CD4-positive, alpha-beta T cell treated with Interleukin-2 at 100 ng/mL for 4 hours (primary cell): ENCODE measurements at regions not wholly inside any gene's neighbourhood (a gene's known extent, or its start where the extent isn't known, plus 50 kb on each side); places are given as distances from the start of the nearest gene placed in this dataset.

Experiments used
- DNase-seq: peaks from one replicate; pipeline ENCODE4 v3.0.0-alpha.2; 2020; ENCODE audit warnings: low spot score

DNA sequence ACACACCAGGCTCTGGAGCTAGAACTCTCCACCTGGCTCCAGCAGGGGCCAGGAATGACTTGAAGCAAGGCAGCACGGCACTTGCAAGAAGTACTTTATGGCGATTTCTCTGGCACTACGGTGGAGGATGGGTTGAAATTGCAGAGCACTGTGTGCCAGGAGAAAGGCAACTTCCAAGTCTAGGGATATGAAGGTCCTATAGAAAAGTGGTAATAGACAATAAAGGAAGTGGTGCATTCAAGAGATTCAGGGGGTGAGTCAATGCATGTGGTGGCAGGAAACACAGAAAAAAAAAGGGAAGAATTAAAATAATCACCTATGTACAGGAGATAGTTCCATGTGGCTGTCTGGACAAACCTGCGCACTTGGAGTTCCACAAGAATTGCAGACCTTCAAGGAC is 240.3 kb upstream of the DYNLRB2 start:
- DNase-seq = no peak

DNA sequence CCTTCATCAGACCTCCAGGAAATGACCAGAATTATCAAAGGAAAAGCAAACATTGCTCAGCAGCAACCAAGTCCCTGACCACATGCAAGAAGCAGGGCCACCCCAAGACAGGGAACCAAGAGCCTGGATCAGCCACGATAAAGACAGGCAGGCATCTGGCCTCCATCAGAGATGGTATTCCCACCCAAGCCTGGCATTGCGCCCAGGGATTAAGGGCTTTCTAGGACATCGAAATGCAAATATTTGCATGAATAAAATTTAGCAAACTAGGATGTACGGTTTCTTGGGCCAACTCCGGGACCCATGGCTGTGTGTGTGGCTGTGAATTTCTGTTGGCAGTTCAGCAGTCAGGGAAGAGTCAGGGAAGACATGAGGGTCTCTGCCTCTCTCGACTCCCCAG is 241.4 kb upstream of the DYNLRB2 start:
- DNase-seq = no peak

DNA sequence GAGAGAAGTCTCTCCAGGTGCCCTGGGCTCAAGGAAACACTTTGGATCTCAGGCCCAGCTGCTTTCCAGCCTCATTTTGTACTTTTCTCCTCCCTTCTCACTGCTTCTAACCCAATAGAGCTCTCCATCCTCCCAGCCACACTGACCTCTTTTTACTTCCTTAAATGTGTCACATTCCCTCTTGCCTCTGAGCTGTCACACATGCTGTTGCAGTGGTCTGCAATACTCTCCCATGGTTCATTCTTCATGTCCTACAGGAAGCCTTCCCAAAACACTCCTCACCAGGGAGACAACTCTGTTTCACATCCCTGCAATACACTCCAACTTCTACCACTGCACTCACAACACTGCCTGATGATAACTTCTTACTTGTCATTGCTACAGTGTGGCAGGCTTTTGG is 242.1 kb upstream of the DYNLRB2 start:
- no peak for DNase-seq

DNA sequence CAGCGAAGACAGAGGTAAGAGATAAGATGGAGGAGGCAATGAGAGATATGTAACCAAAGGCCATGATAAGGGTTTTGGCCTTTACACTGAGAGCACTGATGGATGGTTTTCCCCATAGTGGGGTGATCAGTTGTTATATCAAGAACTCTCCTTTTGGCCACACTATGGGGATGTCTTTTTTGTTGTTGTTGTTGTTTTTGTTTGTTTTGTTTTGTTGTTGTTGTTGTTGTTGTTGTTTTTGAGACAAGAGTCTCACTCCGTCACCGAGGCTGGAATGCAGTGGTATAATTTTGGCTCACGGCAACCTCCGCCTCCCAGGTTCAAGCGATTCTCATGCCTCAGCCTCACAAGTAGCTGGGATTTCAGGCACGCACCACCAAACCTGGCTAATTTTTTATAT is 244.8 kb upstream of the DYNLRB2 start:
- no peak for DNase-seq

DNA sequence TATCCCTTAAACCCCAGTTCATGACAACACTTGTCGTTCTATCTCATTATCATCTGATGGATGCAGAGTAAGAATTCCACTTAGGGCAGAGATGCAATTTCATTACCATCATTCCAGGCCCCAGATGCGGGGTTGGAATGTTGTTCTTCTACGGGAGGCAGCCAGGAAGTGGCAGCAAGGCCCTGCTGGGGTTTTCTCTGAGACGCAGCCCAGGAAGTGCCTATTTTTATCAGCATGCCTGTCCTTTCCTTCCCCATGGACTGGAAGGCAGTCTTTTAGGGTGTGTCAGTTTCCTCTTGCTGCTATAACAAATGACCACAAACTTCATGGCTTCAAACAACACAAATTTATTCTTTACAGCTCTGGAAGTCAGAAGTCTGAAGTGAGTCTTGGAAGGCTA is 246.6 kb upstream of the DYNLRB2 start:
- no peak for DNase-seq

DNA sequence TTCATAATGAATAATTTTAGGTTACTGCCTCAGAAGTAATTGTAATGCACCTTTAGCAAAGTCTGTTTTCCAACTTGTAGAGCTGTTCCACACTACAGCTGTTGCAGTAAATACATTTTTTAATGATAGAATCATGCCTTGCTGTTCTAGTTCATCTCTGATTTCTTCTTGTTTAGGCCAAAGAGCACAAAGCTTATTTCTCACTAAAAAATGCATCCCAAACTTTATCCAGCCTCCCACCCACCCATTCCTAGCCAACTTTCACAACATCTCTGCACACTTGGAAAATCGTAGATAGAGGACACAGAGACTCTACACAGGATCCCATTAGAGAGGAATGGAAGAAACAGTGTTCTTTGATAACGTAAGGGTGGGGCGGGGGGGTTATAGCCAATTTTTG is 252.2 kb upstream of the DYNLRB2 start:
- no peak for DNase-seq

DNA sequence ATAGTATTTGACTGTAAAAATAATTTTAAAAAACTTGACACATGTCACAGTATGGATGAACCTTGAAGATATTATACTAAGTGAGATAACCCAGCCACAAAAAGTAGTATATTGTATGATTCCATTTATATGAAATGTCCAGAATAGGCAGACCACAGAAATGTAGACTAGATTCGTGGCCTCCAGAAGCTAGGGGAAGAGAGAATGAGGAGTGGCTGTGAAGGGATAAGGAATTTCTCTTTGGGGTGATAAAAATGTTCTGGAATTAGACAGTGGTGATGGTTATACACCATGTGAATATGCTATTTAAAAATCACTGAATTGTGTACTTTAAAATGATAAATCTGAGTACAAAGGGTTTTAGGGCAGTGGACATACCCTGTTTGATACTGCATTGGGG is 253.1 kb upstream of the DYNLRB2 start:
- no peak for DNase-seq

DNA sequence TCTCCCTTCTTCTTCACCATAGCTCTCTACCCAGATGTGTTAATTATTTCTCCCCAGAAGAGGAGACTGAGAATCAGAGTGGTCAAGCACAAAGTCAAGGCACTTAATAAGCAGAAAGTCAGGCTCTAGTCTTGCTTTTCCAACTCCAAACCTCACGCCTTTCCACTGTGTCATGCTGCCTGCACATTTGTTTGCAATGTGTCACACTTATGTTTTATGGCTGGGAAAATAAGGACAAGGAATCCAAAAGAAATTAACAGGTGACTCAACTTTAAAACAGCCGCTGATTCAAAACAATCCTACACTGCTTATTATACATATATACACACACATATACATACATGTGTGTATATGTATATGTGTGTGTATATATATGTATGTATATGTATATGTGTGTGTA is 255.7 kb upstream of the DYNLRB2 start:
- DNase-seq = no peak

DNA sequence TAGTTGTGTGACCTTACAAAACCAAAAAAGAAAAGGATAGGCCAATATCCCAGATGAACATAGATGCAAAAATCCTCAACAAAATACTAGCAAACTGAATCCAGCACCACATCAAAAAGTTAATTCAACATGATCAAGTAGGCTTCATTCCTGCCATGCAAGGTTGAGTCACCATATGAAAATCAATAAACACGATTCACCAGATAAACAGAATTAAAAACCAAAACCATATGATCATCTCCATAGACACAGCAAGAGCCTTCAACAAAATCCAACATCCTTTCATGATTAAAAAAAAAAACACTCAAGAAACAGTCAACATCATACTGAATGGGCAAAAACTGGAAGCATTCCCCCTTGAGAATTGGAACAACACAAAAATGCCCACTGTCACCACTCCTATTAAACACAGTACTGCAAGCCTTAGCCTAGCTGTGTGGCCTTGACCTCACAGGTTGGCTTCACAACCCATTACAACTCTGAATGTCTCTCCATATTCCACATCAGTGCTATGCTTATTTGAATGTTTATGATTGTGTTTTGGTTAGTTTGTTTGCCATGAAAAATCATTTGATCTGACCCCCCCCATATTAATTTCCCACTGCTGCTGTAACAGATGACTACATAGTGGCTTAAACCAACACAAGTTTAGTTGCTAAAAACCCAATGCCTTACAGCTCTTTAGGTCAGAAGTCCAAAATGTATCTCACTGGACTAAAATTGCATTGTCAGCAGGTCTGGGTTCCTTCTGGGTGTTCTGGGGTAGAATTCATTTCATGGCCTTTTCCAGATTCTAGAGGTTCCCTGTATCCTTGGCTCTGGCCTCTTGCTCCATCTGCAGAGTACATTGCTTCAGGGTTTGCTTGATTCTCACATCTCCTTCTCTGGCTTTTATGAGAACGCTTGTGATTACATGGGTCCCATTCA is 257.1 kb upstream of the DYNLRB2 start:
- DNase-seq = no peak

DNA sequence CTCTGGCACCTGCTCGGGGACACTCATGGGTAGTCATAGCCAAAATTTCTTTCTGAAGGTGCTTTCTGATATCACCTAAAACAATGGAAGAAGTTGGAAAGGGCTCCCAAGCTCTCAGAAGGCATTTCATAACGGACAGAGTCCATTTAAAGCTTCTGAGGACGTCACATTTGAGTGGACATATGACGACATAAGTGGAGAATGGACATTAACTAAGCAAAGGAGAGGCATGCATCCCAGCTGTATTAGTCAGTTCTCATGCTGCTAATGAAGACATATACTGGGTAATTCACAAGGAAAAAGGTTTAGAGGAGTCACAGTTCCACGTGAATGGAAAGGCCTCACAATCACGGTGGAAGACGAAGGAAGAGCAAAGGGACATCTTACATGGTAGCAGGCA is 260.2 kb upstream of the DYNLRB2 start:
- no peak for DNase-seq

DNA sequence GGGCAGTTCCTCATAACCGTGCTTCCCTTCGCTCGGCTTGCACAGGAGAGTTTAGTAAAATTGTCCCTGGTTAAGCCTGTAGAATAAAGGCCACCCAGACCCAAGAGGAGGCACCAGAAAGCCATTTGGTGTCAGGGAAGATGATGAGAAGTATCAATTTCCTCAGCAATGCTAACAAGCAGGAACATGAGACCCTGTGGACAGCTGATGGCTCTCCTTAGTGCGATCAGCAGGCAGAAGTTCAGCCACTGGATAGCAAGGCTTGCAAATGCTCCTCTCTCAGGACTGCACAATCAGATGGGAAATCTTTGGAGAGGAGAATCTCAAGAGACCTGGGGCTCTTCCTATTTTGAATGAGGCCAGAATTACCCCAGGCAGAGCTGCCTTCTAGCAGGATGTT is 261.1 kb upstream of the DYNLRB2 start:
- DNase-seq = no peak

DNA sequence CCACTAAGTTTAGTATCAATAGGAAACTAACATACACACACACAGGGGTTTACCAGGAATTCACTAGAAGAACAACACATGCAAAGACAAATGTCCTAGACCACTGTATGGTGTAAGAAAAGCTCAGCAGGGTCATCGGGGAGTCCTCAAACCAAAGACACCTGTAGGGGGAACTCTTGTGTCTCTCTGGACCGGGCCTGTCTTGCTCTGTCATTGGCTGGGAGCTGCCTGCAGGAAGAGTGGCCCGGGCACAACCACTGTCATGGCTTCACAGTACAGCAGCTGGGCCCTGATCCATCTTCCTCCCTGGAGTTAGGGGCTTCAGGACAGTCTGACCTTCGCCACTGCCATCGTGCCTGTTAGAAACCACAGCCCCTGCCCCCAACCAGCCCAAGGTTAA is 263.6 kb upstream of the DYNLRB2 start:
- DNase-seq = no peak

DNA sequence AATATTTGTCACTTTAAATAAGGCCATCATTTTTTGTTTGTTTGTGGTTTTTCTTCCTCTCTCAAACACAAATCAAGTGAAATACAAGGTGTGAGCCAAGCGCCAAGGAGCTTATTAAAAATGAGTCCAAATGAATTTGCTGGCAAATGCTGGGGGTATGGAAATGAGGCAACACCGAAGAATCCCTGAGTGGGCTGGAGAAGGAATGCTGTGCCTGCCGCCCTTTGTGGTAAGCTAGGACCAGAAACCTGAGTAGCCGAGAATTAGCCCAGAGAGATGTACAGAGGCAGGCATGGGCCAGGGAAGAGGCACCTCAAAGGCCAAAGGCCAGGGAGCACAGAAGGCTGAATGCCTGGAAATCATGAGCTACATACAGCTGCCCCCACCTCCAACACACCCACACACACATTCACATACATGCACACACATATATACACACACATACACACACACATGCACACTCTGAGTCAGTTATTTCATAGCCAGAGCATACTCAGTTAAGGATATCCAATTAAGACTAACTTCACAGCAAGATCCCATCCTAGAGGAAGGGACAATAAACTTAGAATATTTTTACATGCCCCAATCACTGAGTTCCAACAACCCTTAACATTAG is 266.1 kb upstream of the DYNLRB2 start:
- DNase-seq = no peak

DNA sequence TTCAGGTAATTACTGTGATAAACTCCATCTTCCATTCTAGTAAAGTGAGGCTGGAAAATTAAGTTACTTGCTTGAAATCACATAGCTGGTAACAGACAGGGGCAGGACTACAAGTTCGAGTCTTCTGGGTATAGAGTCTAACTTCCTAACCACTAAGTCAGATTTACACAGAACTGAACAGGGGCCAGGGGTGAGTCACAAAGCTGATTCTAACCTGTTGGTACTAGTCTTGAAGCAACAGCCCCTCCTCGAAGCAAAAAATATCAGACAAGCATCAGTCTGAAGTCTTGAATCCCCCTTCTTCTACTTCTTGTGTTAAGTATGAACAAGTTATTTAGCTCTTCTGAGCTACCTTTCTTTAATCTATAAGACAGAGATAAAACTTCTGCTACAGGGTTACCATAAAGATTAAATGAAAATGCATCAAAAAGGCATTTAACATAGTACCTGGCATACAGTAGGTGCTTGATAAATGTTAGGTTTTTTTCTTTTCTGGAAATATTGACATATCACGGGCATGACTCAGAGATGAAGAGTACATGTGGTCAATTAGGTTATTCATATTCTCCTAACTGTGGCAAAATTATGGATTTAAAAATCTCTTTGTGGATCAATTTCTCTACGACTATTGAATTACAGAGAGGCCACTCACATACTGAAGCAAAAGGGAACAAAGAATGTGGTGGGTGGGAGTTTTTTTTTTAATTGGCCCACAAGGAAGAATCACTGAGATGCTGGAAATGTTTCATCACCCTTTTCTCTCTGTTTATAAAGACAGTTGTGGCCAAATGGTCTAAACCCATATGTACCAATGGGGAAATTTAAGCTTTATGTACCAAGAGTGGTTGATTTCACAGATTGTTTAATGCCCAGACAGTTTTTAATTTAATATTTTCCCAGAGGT is 266.9 kb upstream of the DYNLRB2 start:
- DNase-seq = no peak

DNA sequence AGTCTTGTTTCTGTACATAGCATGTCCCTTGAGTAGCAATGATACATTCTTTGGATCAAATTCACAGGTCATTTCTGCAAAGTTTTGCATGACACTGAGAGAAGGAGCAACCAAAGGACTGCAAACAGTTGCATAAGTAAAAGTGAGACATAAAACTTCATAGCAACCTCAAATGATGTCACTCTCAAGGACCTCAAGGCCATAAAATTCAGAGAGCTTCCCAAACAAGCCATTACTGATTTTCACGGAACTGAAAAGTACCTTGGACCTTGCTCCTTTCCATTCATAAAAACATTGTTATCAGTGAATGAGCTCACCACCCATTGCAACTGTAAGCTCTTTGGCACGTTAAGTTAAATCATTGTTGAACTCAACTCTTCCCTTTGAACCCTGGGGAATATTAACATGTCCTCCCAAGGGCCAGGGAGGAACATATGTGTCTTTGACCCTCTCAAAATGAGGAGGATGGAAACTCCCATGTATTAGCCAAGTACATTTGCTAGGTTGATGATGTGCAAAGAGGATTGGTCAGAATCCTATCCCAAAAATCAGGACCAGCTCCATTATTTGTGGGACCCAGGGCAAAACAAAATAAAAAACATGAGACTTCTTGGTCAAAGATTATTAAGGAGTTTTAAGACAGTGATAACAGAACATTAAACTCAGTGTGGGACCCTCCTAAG is 275.0 kb upstream of the DYNLRB2 start:
- DNase-seq = no peak

DNA sequence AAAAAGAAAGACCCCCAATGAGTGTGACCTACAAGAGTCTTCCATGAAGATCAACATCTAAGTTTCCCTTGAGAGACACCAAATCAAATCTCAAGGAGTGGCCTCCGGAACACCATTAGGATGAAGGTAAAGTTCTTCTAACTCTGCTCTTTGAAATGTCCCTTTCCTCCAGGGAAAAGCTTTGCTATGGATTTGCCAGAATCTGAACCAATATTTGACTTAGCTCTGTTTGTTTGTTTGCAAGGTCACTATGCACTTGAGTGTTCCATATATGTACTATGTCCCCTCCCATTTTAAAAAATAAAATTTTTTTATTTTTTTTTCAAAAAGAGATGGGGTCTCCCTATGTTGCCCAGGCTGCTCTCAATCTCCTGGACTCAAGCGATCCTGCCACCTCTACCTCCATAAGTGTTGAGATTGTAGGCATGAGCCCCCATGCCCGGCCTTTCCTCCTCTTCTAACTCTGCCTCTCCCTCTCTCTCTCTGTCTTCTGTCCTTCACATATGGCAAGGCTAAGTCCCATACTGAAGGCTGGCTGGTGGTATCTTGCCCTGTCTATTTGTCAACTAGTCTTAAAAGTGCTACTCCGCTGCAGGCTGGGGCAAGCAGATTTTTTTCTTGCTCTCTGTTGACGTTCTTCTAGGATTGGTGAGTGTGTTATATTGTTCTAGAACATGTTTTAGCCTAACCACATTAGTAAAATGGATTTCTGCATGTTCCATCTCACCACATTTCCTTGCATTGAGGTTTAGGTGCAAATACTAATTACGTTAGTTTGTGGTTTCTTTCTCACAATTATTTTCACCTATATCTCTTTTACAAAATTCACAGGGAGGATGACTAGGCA is 276.7 kb upstream of the DYNLRB2 start:
- DNase-seq = no peak

DNA sequence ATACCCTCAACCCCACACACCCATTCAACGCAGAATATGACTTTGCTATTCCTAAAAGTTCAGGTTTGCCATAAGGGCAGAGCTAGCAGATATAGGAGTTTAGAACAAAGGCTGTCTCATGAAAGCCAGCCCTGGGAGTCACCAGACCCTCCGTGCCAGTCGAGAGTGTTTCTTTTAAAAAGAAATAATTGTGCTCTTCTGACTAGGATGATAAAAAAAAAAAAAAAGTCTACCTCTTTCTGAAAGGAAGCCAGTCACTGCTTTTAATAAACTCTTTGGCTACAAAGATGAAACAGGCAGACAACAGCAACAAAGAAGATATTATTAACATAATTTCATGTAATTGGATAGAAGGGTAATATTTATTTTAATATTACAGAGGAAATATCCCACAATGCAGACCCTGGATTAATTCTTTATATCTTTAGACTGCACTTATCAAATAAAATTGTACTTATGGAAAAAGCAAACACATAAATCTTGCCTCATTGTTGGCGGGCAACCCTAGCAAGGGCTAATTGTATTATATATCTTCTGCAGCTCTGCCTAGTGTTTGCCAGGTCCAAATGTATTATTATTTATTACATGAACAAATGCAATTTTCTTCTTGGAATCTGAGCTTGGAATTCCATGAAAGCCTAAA is 277.5 kb upstream of the DYNLRB2 start:
- DNase-seq = no peak

DNA sequence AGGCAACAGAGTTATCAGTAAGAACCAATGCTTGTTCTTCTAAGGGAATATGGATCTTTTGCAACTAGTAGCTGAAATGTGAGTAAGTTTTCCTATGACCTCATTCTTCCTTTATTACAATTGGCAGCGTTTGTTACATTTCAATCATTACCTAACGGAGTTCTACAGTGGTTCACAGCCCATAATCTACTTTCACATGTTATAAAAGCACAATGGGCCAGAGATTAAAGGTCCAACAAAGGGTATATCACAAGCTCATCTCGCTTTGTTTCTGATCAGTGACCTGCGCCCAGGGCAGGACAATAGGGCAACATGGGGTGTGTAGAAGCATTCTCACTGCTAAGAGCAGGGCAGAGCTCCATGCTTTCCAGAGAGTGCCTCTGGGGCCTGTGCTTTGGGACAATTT is 279.9 kb upstream of the DYNLRB2 start:
- DNase-seq = no peak

DNA sequence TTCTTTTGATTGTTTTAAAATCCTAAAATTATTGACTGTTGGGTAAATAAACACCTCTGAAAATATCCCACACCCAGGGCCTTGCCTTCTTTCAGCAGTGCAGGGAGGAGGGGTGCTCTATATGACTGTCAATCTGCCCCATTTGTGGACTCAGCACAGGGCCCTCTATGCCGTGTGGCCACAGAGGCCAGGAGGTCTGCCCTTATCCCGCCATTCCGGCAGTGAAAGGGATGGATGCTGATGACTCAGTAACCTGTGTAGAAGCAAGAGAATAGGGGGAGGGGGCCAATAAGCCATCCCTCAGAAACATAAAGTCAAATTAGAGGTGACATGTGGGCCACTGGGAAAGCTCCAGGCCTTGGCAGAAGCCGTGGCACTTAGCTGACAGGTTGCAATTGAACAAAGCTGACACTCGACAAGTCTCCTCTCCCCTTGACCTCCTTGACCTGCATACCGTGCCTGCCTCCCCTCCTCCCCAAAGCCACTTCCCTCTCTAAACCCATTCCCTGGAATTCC is 281.4 kb upstream of the DYNLRB2 start:
- DNase-seq = no peak

DNA sequence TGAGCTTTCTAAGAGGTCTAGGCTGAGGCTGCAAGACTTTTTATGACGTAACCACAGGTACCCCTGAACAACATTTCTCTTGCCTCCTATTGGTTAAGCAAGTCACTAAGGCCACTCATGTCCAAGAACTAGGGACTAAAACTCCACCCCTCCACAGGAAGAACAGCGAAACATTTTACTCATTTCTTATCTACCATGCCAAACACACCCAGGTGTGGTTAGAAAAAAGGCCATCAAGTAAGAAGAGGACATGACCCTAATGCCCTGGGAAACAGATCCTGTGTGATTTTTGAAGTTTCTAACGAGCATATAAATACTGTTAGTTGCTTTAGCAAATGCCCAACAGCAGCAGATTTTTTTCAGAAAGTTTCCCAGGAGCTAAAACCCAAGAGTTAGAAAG is 282.4 kb upstream of the DYNLRB2 start:
- DNase-seq = no peak
